Epithelial cell of proximal tubule (primary cell): ENCODE measurements at regions not wholly inside any gene's neighbourhood (a gene's known extent, or its start where the extent isn't known, plus 50 kb on each side); places are given as distances from the start of the nearest gene placed in this dataset.
"Not testable (repeated sequence)": the region's sequence is repeated elsewhere in the genome, so short reads cannot be mapped to it uniquely, and the experiment has no call there.

ENCODE experiments used
- DNase-seq: peaks from one replicate; pipeline ENCODE4 v3.0.0-alpha.2; 2011; ENCODE audit warnings: low read depth
- H3K4me3 ChIP-seq: 2 replicates; pipeline ENCODE4 v1.5.1; 2011; ENCODE audit warnings: low read depth, mild to moderate bottlenecking, low read length
- TF ChIP-seq, protein P1 (sequence below): conservative IDR thresholded peaks from 2 replicates; pipeline ENCODE4 v1.5.1; 2012; ENCODE audit warnings: low read depth, mild to moderate bottlenecking, low read length

DNA sequence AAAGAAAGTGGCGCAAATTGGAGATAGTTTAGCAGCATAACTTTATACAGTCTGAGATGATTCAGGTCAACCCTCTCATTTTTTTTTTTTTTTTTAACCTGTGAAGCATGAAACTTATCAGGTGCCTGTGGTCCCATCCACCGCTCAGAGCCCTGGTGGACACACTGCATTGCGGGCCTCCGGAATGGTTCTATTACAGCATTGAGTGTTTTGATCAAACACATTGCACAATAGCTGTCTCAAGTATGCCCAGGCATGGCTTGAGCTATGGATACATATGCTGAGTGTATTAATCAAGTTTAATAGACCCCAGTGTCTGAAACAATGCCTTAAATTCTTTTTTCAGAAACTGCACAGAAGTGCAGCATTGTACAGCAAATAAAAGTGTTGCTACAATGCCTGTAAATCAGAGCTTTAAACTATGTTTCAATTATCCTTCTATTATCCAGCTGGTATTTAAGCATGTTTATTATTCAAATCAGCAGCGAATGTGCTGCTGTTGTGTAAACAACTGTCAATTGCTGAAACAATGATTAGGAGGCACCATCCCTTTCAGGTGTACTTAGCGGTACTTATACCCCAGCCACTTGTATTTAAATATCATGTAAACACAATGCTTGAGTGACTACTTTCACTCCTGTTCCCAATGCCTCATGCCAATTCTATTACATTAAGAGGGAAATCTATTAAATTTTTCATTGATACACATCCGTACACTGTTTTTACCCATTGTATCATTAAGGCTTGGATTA, 456.6 kb downstream of the RPS6KC1 start:
- no peak overlapping the region for H3K4me3 ChIP-seq
- no peak for DNase-seq
- TF ChIP-seq, protein P1, sequence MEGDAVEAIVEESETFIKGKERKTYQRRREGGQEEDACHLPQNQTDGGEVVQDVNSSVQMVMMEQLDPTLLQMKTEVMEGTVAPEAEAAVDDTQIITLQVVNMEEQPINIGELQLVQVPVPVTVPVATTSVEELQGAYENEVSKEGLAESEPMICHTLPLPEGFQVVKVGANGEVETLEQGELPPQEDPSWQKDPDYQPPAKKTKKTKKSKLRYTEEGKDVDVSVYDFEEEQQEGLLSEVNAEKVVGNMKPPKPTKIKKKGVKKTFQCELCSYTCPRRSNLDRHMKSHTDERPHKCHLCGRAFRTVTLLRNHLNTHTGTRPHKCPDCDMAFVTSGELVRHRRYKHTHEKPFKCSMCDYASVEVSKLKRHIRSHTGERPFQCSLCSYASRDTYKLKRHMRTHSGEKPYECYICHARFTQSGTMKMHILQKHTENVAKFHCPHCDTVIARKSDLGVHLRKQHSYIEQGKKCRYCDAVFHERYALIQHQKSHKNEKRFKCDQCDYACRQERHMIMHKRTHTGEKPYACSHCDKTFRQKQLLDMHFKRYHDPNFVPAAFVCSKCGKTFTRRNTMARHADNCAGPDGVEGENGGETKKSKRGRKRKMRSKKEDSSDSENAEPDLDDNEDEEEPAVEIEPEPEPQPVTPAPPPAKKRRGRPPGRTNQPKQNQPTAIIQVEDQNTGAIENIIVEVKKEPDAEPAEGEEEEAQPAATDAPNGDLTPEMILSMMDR, result no peak

DNA sequence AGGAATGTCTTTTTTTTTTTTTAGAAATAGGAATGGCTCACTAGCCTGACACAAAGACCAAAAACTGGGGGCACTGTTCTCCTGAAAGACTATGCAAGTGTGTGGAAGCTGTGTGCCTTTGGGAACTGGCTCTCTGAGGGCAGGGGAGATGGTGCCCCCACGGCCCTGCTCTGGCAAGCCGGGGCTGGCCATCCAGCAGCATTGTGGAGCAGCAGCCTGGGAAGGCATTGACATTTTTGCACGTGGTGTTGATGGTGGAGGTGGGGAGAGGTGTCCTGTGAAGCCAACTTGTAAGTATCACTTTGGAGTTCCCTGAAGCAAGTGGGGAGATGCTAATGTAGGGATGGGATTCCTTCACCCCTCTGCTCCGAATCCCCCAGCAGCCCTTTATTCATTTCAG, 460.1 kb downstream of the RPS6KC1 start:
- DNase-seq, result no peak
- no peak overlapping the region for H3K4me3 ChIP-seq
- TF ChIP-seq, protein P1, result no peak

DNA sequence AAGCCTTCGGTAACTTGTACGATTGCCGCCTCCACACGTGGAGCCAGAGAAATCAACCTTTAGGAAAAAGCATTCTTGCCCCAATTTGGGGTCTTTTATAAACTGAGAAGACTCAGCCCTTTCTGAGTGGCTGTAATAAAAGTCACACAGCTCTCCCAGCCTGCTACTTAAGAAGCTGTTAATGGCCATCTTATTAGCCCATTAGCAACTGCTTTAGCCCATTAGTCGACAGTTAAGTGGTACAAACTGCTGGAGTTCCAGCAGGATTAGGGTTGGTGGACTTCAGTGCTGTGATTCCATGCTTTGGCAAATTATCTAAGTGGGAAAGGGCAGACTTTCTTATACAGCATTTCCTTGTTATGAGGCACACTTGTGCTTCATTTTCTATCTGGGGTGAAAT, 461.3 kb downstream of the RPS6KC1 start:
- no peak for DNase-seq
- TF ChIP-seq, protein P1, result no peak
- H3K4me3 ChIP-seq, result no peak overlapping the region

DNA sequence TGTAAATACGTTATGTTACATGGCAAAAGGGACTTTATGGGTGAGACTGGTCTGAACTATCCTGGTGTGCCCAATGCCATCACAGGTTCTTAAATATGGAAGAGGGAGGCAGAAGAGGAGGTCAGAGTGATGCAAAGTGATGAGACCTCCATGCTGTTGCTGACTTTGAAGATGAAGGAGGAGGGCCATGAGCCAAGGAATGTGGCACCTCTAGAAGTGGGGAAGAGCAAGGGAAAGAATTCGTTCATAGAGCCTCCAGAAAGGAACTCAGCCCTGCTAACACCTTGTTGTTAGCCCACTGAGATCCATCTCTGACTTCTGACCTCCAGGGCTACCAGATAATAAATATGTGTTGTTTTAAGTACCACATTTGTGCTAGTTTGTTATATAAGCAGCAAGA, 462.0 kb downstream of the RPS6KC1 start:
- no peak for DNase-seq
- H3K4me3 ChIP-seq, result no peak overlapping the region
- TF ChIP-seq, protein P1, result no peak

DNA sequence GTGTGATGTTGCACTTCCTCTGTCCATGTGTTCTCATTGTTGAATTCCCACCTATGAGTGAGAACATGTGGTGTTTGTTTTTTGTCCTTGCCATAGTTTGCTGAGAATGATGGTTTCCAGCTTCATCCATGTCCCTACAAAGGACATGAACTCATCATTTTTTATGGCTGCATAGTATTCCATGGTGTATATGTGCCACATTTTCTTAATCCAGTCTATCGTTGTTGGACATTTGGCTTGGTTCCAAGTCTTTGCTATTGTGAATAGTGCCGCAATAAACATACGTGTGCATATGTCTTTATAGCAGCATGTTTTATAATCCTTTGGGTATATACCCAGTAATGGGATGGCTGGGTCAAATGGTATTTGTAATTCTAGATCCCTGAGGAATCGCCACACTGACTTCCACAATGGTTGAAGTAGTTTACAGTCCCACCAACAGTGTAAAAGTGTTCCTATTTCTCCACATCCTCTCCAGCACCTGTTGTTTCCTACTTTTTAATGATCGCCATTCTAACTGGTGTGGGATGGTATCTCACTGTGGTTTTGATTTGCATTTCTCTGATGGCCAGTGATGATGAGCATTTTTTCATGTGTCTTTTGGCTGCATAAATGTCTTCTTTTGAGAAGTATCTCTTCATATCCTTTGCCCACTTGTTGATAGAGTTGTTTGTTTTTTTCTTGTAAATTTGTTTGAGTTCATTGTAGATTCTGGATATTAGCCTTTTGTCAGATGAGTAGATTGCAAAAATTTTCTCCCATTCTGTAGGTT, 463.6 kb downstream of the RPS6KC1 start:
- H3K4me3 ChIP-seq, DNase-seq: not testable (repeated sequence)

DNA sequence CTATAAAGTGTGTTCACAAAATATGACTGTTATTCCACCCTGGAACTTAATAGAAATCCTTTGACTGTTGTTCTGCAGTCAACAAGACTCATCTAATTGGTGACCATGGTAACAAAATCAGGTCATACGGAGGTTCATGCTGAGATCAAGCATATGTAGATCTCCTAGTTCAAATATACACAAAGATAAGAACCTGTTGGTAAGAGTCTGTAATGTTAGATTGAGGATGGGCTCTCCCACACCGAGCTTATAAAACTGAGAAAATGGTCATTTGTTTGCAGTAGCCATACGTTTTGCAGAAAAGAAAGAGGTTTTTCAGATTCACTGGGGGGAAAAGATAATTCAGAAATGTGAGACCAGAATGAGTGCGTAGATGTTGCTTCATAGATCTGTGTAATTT, 468.1 kb downstream of the RPS6KC1 start:
- no peak overlapping the region for H3K4me3 ChIP-seq
- DNase-seq, result no peak
- TF ChIP-seq, protein P1, result no peak

DNA sequence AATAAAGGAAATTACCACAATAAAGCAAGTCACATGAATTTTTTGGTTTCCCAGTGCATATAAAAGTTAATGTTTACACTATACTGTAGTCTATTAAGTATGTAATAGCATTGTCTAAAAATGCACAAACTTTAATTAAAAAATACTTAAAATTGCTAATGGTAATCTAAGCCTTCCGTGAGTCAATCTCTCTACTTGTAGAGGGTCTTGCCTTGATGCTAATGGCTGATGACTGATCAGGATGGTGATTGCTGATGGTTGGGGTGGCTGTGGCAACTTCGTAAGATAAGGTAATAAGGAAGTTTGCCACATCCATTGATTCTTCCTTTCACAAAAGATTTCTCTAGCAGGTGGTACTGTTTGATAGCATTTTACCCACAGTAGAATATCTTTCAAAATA, 466.6 kb upstream of the PROX1 start:
- TF ChIP-seq, protein P1, result no peak
- H3K4me3 ChIP-seq, result no peak overlapping the region
- no peak for DNase-seq
